Testis (tissue), 2 donors: ENCODE measurements at regions not wholly inside any gene's neighbourhood (a gene's known extent, or its start where the extent isn't known, plus 50 kb on each side); places are given as distances from the start of the nearest gene placed in this dataset.

ENCODE experiments used
- DNase-seq: peaks from one replicate; pipeline ENCODE4 v3.0.0-alpha.2; 2019
- H3K27ac ChIP-seq, 2 donors: fragments of 200-600 bp; sonication (generic); one replicate each; pipeline ENCODE4 v1.5.1; 2019
- H3K27me3 ChIP-seq: fragments of 200-600 bp; sonication (generic); one replicate; pipeline ENCODE4 v1.5.1; 2019
- H3K36me3 ChIP-seq: fragments of 200-600 bp; sonication (generic); one replicate; pipeline ENCODE4 v1.5.1; 2017; ENCODE audit warnings: low read depth; ENCODE audit errors: missing control alignments
- H3K4me1 ChIP-seq: fragments of 200-600 bp; sonication (generic); one replicate; pipeline ENCODE4 v1.5.1; 2019
- H3K4me3 ChIP-seq, 2 donors: fragments of 200-600 bp; sonication (generic); one replicate each; pipeline ENCODE4 v1.5.1; 2017 to 2019
- H3K9me3 ChIP-seq: fragments of 200-600 bp; sonication (generic); one replicate; pipeline ENCODE4 v1.5.1; 2017
- POLR2A ChIP-seq: fragments of 450-650 bp; IDR thresholded peaks from one replicate; pipeline ENCODE4 v1.6.1; 2017; ENCODE audit warnings: antibody characterized with exemption, mild to moderate bottlenecking, moderate library complexity
- WGBS, 2 donors: methylation state at CpG; one replicate each; pipeline ENCODE4 v1.1.5; 2018; 5-methylcytosine and 5-hydroxymethylcytosine counted together
- intact Hi-C: fragments of 100-400 bp; cut with DNase I; formaldehyde crosslinking; loops from one replicate; pipeline ENCODE4 v1.15.1; 2023; ENCODE audit warnings: low total_unique reads
- TF ChIP-seq, protein P1 (sequence below), 3 experiments: fragments of 450-650 bp in 2 of 3; fragments of 200-600 bp in 1 of 3; sonication (generic) in 1 of 3; IDR thresholded peaks; one replicate each; pipeline ENCODE4 v1.5.1; 2016 to 2019; ENCODE audit warnings: antibody characterized with exemption in 3 of 3, mild to moderate bottlenecking in 2 of 3, moderate library complexity in 1 of 3

- no peak overlapping the region for H3K27ac ChIP-seq
- TF ChIP-seq, protein P1, sequence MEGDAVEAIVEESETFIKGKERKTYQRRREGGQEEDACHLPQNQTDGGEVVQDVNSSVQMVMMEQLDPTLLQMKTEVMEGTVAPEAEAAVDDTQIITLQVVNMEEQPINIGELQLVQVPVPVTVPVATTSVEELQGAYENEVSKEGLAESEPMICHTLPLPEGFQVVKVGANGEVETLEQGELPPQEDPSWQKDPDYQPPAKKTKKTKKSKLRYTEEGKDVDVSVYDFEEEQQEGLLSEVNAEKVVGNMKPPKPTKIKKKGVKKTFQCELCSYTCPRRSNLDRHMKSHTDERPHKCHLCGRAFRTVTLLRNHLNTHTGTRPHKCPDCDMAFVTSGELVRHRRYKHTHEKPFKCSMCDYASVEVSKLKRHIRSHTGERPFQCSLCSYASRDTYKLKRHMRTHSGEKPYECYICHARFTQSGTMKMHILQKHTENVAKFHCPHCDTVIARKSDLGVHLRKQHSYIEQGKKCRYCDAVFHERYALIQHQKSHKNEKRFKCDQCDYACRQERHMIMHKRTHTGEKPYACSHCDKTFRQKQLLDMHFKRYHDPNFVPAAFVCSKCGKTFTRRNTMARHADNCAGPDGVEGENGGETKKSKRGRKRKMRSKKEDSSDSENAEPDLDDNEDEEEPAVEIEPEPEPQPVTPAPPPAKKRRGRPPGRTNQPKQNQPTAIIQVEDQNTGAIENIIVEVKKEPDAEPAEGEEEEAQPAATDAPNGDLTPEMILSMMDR (IDR thresholded peaks at IDR 0.05) = no peak
- no peak for TF ChIP-seq POLR2A
- intact Hi-C loops = no loop called here
- no peaks in the 10 kb centered on the region for H3K9me3 ChIP-seq
- no peak overlapping the region for H3K4me3 ChIP-seq
- peaks cover 6% of the 10 kb centered on the region for H3K4me1 ChIP-seq
- 71 to 77% methylated on average over 9 of the region's 9 CpGs for WGBS, 2 donors
- no peaks in the 10 kb centered on the region for H3K27me3 ChIP-seq
- no peak for DNase-seq
- H3K36me3 ChIP-seq = no peaks in the 10 kb centered on the region
These were observed 103.8 kb upstream of the CDC42EP3 start for GRCh38 chr2:37774976-37775907.

GRCh38 chr2:37775908-37776250 is 104.4 kb upstream of the CDC42EP3 start:
- TF ChIP-seq POLR2A = no peak
- TF ChIP-seq, protein P1 (IDR thresholded peaks at IDR 0.05) = no peak
- Histone ChIP-seq H3K36me3 (no peaks in the 10 kb centered on the region), H3K4me3 (no peak overlapping the region), H3K4me1 (peaks cover 6% of the 10 kb centered on the region), H3K9me3 (no peaks in the 10 kb centered on the region), H3K27ac (no peak overlapping the region), H3K27me3 (no peaks in the 10 kb centered on the region)
- intact Hi-C loops = no loop called here
- 32 to 38% methylated on average over 3 of the region's 3 CpGs for WGBS, 2 donors
- peak; percentile 64 for DNase-seq

- Histone ChIP-seq H3K9me3 (no peaks in the 10 kb centered on the region), H3K27ac (no peak overlapping the region), H3K4me3 (no peak overlapping the region), H3K27me3 (no peaks in the 10 kb centered on the region), H3K36me3 (no peaks in the 10 kb centered on the region), H3K4me1 (peaks cover 6% of the 10 kb centered on the region)
- no peak for DNase-seq
- TF ChIP-seq, protein P1 (IDR thresholded peaks at IDR 0.05) = no peak
- TF ChIP-seq POLR2A = no peak
- intact Hi-C loops = no loop called here
- WGBS, 2 donors = 83 to 86% methylated on average over 1 to 3 of the region's 3 CpGs
These were observed 105.0 kb upstream of the CDC42EP3 start for GRCh38 chr2:37776487-37776886.

DNA sequence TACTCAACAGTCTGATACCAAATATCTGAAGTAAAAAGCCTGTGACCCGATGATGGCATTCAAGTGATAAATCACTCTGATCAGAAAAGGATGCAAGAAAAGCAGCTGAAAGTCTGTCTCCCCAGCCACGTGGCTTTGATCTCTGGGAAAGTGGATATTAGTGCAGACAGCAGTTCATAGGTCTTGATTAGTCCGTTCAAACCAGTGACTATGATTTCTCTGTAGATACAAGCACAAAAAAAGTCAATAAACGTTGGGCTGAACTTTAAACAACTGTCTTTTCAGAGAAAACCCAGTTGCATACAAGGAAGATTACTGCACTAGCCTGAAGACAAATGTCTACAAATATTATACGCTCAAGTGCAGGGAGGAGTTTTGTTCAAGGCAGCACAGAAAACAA is 107.7 kb upstream of the CDC42EP3 start:
- Histone ChIP-seq H3K27me3 (no peaks in the 10 kb centered on the region), H3K4me3 (no peak overlapping the region), H3K4me1 (peaks cover 6% of the 10 kb centered on the region), H3K36me3 (no peaks in the 10 kb centered on the region), H3K9me3 (no peaks in the 10 kb centered on the region), H3K27ac (no peak overlapping the region)
- intact Hi-C loops = no loop called here
- no peak for DNase-seq
- TF ChIP-seq POLR2A = no peak
- TF ChIP-seq, protein P1 (IDR thresholded peaks at IDR 0.05) = no peak
- 81 to 82% methylated on average over 5 of the region's 5 CpGs for WGBS, 2 donors
